OCI-LY7 (cell line): ENCODE measurements at regions not wholly inside any gene's neighbourhood (a gene's known extent, or its start where the extent isn't known, plus 50 kb on each side); places are given as distances from the start of the nearest gene placed in this dataset.

Source experiments
- BruUV-seq: library from RNA; stranded (reverse); fragments of 400-500 nt; replicated peaks from 2 replicates; lab custom pipeline; 2021; lab: Mats Ljungman, UMichigan
- CTCF ChIA-PET: fragments of 300-600 bp; sonication (Branson Sonifier 250); formaldehyde crosslinking; loops from one replicate; lab custom pipeline; 2022; ENCODE audit warnings: antibody characterized with exemption; ENCODE audit not compliant: unreplicated experiment; lab: Charles Lee
- POLR2A ChIA-PET: fragments of 300-600 bp; sonication (Branson Sonifier 250); formaldehyde crosslinking; loops from one replicate; lab custom pipeline; 2022; ENCODE audit warnings: antibody characterized with exemption; lab: Charles Lee
- DNase-seq: peaks from one replicate; pipeline ENCODE4 v3.0.0-alpha.2; 2015; ENCODE audit warnings: low spot score
- H2AFZ ChIP-seq: fragments of 200-600 bp; sonication (generic), shearing (Covaris generic); 2 replicates; pipeline ENCODE4 v1.6.1; 2014; ENCODE audit warnings: mild to moderate bottlenecking, antibody characterized with exemption, low read length, moderate library complexity
- H3K27ac ChIP-seq: fragments of 200-600 bp; sonication (generic); 2 replicates; pipeline ENCODE4 v1.5.1; 2014; ENCODE audit warnings: mixed run types, low read depth, mild to moderate bottlenecking, moderate library complexity, low read length, inconsistent platforms; ENCODE audit not compliant: poor library complexity, severe bottlenecking
- H3K36me3 ChIP-seq: fragments of 200-600 bp; sonication (generic); 2 replicates; pipeline ENCODE4 v1.6.1; 2014; ENCODE audit warnings: mild to moderate bottlenecking, antibody characterized with exemption, low read length, moderate library complexity, mixed read lengths; ENCODE audit not compliant: insufficient read depth
- H3K4me1 ChIP-seq: fragments of 200-600 bp; sonication (generic); 2 replicates; pipeline ENCODE4 v1.5.1; 2014; ENCODE audit warnings: mild to moderate bottlenecking, low read length; ENCODE audit not compliant: insufficient read depth, poor library complexity, severe bottlenecking
- H3K4me2 ChIP-seq: fragments of 200-600 bp; sonication (generic); 2 replicates; pipeline ENCODE4 v1.6.1; 2014; ENCODE audit warnings: mild to moderate bottlenecking, low read length
- H3K4me3 ChIP-seq: fragments of 200-600 bp; sonication (generic); 2 replicates; pipeline ENCODE4 v1.5.1; 2014; ENCODE audit warnings: mild to moderate bottlenecking, low read depth, low read length; ENCODE audit not compliant: poor library complexity, severe bottlenecking
- H3K79me2 ChIP-seq: fragments of 200-600 bp; sonication (generic); 2 replicates; pipeline ENCODE4 v1.6.1; 2016; ENCODE audit warnings: low read depth, mild to moderate bottlenecking, low read length, moderate library complexity, mixed read lengths; ENCODE audit not compliant: insufficient read depth
- H3K9me2 ChIP-seq: fragments of 200-600 bp; sonication (generic); 2 replicates; pipeline ENCODE4 v1.6.1; 2016; ENCODE audit warnings: mild to moderate bottlenecking, low read length, mixed read lengths; ENCODE audit not compliant: insufficient read depth
- H3K9me3 ChIP-seq: fragments of 200-600 bp; sonication (generic); 2 replicates; pipeline ENCODE4 v1.6.1; 2014; ENCODE audit warnings: mild to moderate bottlenecking, mixed run types, low read length, mixed read lengths
- H4K20me1 ChIP-seq: fragments of 200-600 bp; sonication (generic); 2 replicates; pipeline ENCODE4 v1.6.1; 2014; ENCODE audit warnings: mild to moderate bottlenecking, antibody characterized with exemption, low read length, moderate library complexity, mixed read lengths; ENCODE audit not compliant: insufficient read depth
- CTCF ChIP-seq: fragments of 200-600 bp; sonication (generic); conservative IDR thresholded peaks from 2 replicates; pipeline ENCODE4 v1.5.1; 2014; ENCODE audit warnings: mild to moderate bottlenecking, antibody characterized with exemption, low read length, moderate library complexity, mixed read lengths
- EZH2phosphoT487 ChIP-seq: fragments of 200-600 bp; sonication (generic); IDR thresholded peaks from 2 replicates; pipeline ENCODE4 v1.6.1; 2018; ENCODE audit warnings: low read depth, borderline replicate concordance, mild to moderate bottlenecking, mixed run types, antibody characterized with exemption, low read length, moderate library complexity, mixed read lengths
- intact Hi-C: fragments of 100-400 bp; cut with micrococcal nuclease; formaldehyde crosslinking; loops from one replicate; pipeline ENCODE4 v1.10.0; 2022; ENCODE audit not compliant: unreplicated experiment

GRCh38 chr2:234631646-234632514, 135.0 kb upstream of the ARL4C start:
- Histone ChIP-seq H3K4me2 (no peak overlapping the region), H3K36me3 (no peaks in the 10 kb centered on the region), H3K79me2 (no peaks in the 10 kb centered on the region), H3K9me3 (no peaks in the 10 kb centered on the region), H3K27ac (no peak overlapping the region), H4K20me1 (no peaks in the 10 kb centered on the region), H3K4me1 (no peaks in the 10 kb centered on the region), H3K4me3 (no peak overlapping the region), H2AFZ (no peak overlapping the region), H3K9me2 (no peaks in the 10 kb centered on the region)
- TF ChIP-seq EZH2phosphoT487 (no peak), CTCF (no peak)
- POLR2A ChIA-PET = interaction anchor here (0.6 kb wide), 1 partner anchor 276 kb away, joined by 6 read pairs; no protein-coding TSS in a partner anchor
- CTCF ChIA-PET = no interaction called here
- no peak for DNase-seq
- BruUV-seq = no TSS peak
- intact Hi-C loops = no loop called here

GRCh38 chr2:234630801-234631261, 133.9 kb upstream of the ARL4C start:
- H3K4me1 ChIP-seq = no peaks in the 10 kb centered on the region
- ChIA-PET POLR2A (interaction anchor here (0.6 kb wide), 1 partner anchor 259 kb away, joined by 3 read pairs; no protein-coding TSS in a partner anchor), CTCF (no interaction called here)
- H3K9me3 ChIP-seq = no peaks in the 10 kb centered on the region
- TF ChIP-seq EZH2phosphoT487 (no peak), CTCF (no peak)
- H3K79me2 ChIP-seq = no peaks in the 10 kb centered on the region
- H3K36me3 ChIP-seq = no peaks in the 10 kb centered on the region
- no peak for DNase-seq
- H3K27ac ChIP-seq = no peak overlapping the region
- no peaks in the 10 kb centered on the region for H4K20me1 ChIP-seq
- no peak overlapping the region for H2AFZ ChIP-seq
- no peak overlapping the region for H3K4me2 ChIP-seq
- no peak overlapping the region for H3K4me3 ChIP-seq
- BruUV-seq = no TSS peak
- no peaks in the 10 kb centered on the region for H3K9me2 ChIP-seq
- intact Hi-C loops = no loop called here

- CTCF ChIA-PET = no interaction called here
Measured at GRCh38 chr2:234629596-234629995, 132.7 kb upstream of the ARL4C start.

More at GRCh38 chr2:234629596-234629995, 132.7 kb upstream of the ARL4C start:
- Histone ChIP-seq H4K20me1 (no peaks in the 10 kb centered on the region), H3K9me3 (no peaks in the 10 kb centered on the region), H3K79me2 (no peaks in the 10 kb centered on the region), H3K4me1 (no peaks in the 10 kb centered on the region), H3K4me3 (no peak overlapping the region), H3K27ac (no peak overlapping the region), H3K4me2 (no peak overlapping the region), H3K9me2 (no peaks in the 10 kb centered on the region), H2AFZ (no peak overlapping the region), H3K36me3 (no peaks in the 10 kb centered on the region)
- BruUV-seq = no TSS peak
- no peak for DNase-seq
- POLR2A ChIA-PET = no interaction called here
- intact Hi-C loops = no loop called here
- TF ChIP-seq EZH2phosphoT487 = no peak
- no peak for TF ChIP-seq CTCF
